ENCODE measurements at regions not wholly inside any gene's neighbourhood (a gene's known extent, or its start where the extent isn't known, plus 50 kb on each side); places are given as distances from the start of the nearest gene placed in this dataset.

GRCh38 chr13:78161266-78161665 lies 242.6 kb upstream of the EDNRB start:
- no peak for DNase-seq
- Histone ChIP-seq H3K4me3 (no peak overlapping the region), H3K27ac (no peak overlapping the region), H3K27me3 (replicated peaks in 1 of 7) (no peaks in the 10 kb centered on the region), H3K9me3 (no peaks in the 10 kb centered on the region), H3K36me3 (no peaks in the 10 kb centered on the region), H3K4me1 (peaks cover 0 to 5% (median 0%) of the 10 kb centered on the region in 6 donors)
- TF ChIP-seq POLR2AphosphoS5 (IDR thresholded peaks at IDR 0.05) (no peak), POLR2A (IDR thresholded peaks at IDR 0.05) (no peak), CTCF (IDR thresholded peaks at IDR 0.05 in 8 of 11, conservative IDR thresholded peaks at IDR 0.05 in 3 of 11) (no peak)
- intact Hi-C loops (cut with DNase I; ENCODE audit: low total_unique reads) = no loop called here

- 11 to 27% (median 15%) methylated on average over 2 of the region's 2 CpGs for WGBS, 5 donors
- Histone ChIP-seq H3K27ac (no peak overlapping the region), H3K4me3 (no peak overlapping the region), H3K36me3 (no peaks in the 10 kb centered on the region), H3K4me1 (peaks cover 0 to 5% (median 0%) of the 10 kb centered on the region in 6 donors), H3K27me3 (replicated peaks in 1 of 7) (no peaks in the 10 kb centered on the region), H3K9me3 (no peaks in the 10 kb centered on the region)
- TF ChIP-seq POLR2A (IDR thresholded peaks at IDR 0.05) (no peak), POLR2AphosphoS5 (IDR thresholded peaks at IDR 0.05) (no peak), CTCF (IDR thresholded peaks at IDR 0.05 in 8 of 11, conservative IDR thresholded peaks at IDR 0.05 in 3 of 11) (no peak)
- no peak for DNase-seq
- intact Hi-C loops (cut with DNase I; ENCODE audit: low total_unique reads) = no loop called here
Observed at GRCh38 chr13:78160793-78161192, 242.2 kb upstream of the EDNRB start.

- Histone ChIP-seq H3K9me3 (peaks cover 0 to 4% (median 0%) of the 10 kb centered on the region in 8 donors), H3K27ac (no peak overlapping the region), H3K27me3 (replicated peaks in 1 of 7) (no peaks in the 10 kb centered on the region), H3K36me3 (no peaks in the 10 kb centered on the region), H3K4me3 (no peak overlapping the region), H3K4me1 (no peaks in the 10 kb centered on the region)
- intact Hi-C loops (cut with DNase I; ENCODE audit: low total_unique reads) = no loop called here
- WGBS, 5 donors = 82 to 94% (median 89%) methylated on average over 2 of the region's 2 CpGs
- DNase-seq = no peak
- no peak for TF ChIP-seq CTCF (IDR thresholded peaks at IDR 0.05 in 8 of 11, conservative IDR thresholded peaks at IDR 0.05 in 3 of 11)
- no peak for TF ChIP-seq POLR2AphosphoS5 (IDR thresholded peaks at IDR 0.05)
Observed at GRCh38 chr13:78152415-78152814, 233.8 kb upstream of the EDNRB start.

GRCh38 chr13:78147905-78148304 lies 229.3 kb upstream of the EDNRB start:
- Histone ChIP-seq H3K27me3 (replicated peaks in 1 of 7) (no peaks in the 10 kb centered on the region), H3K27ac (no peak overlapping the region), H3K9me3 (no peaks in the 10 kb centered on the region), H3K4me1 (no peaks in the 10 kb centered on the region), H3K36me3 (no peaks in the 10 kb centered on the region), H3K4me3 (no peak overlapping the region)
- TF ChIP-seq POLR2AphosphoS5 (IDR thresholded peaks at IDR 0.05) (no peak), CTCF (IDR thresholded peaks at IDR 0.05 in 8 of 11, conservative IDR thresholded peaks at IDR 0.05 in 3 of 11) (no peak), POLR2A (IDR thresholded peaks at IDR 0.05) (no peak)
- DNase-seq = no peak
- intact Hi-C loops (cut with DNase I; ENCODE audit: low total_unique reads) = no loop called here
